C4-2B (cell line): ENCODE measurements at regions not wholly inside any gene's neighbourhood (a gene's known extent, or its start where the extent isn't known, plus 50 kb on each side); places are given as distances from the start of the nearest gene placed in this dataset.

Experiments used
- CTCF ChIP-seq: fragments of 450-650 bp; conservative IDR thresholded peaks from 2 replicates; pipeline ENCODE4 v1.5.1; 2017; ENCODE audit warnings: mild to moderate bottlenecking
- ZFX ChIP-seq: fragments of 450-650 bp; IDR thresholded peaks from 2 replicates; pipeline ENCODE4 v1.6.1; 2017

- TF ChIP-seq CTCF (no peak), ZFX (no peak)
Observed at GRCh38 chr10:107614939-107615685, 450.6 kb upstream of the SORCS1 start.
